H9 (cell line): ENCODE measurements at regions not wholly inside any gene's neighbourhood (a gene's known extent, or its start where the extent isn't known, plus 50 kb on each side); places are given as distances from the start of the nearest gene placed in this dataset.

Source experiments
- DNase-seq: peaks from one replicate; pipeline ENCODE4 v3.0.0-alpha.2; 2017
- H2AFZ ChIP-seq: one replicate; pipeline ENCODE4 v1.6.1; 2013; ENCODE audit warnings: mild to moderate bottlenecking, low read length, control low read depth, moderate library complexity
- H2AK5ac ChIP-seq: 2 replicates; pipeline ENCODE4 v1.6.1; 2013; ENCODE audit warnings: low read length, control low read depth, mixed read lengths; ENCODE audit not compliant: insufficient read length
- H2BK120ac ChIP-seq: one replicate; pipeline ENCODE4 v1.6.1; 2013; ENCODE audit warnings: low read depth, mild to moderate bottlenecking, low read length, control low read depth, inconsistent platforms; ENCODE audit not compliant: poor library complexity, severe bottlenecking
- H2BK12ac ChIP-seq: 2 replicates; pipeline ENCODE4 v1.6.1; 2013; ENCODE audit warnings: low read length, control low read depth, mixed read lengths, low read depth; ENCODE audit not compliant: insufficient read length
- H2BK15ac ChIP-seq: 2 replicates; pipeline ENCODE4 v1.6.1; 2013; ENCODE audit warnings: low read depth, low read length, control low read depth
- H2BK20ac ChIP-seq: one replicate; pipeline ENCODE4 v1.6.1; 2013; ENCODE audit warnings: low read depth, mild to moderate bottlenecking, low read length, control low read depth, inconsistent platforms; ENCODE audit not compliant: poor library complexity, severe bottlenecking
- H2BK5ac ChIP-seq: 2 replicates; pipeline ENCODE4 v1.6.1; 2013; ENCODE audit warnings: low read length, control low read depth, mixed read lengths; ENCODE audit not compliant: insufficient read length
- H3K14ac ChIP-seq: 2 replicates; pipeline ENCODE4 v1.6.1; 2013; ENCODE audit warnings: low read length, control low read depth; ENCODE audit not compliant: insufficient read depth
- H3K18ac ChIP-seq: 2 replicates; pipeline ENCODE4 v1.6.1; 2013; ENCODE audit warnings: low read depth, mild to moderate bottlenecking, mixed read lengths, low read length, control low read depth; ENCODE audit not compliant: insufficient read length
- H3K23ac ChIP-seq: 2 replicates; pipeline ENCODE4 v1.6.1; 2013; ENCODE audit warnings: low read length, control low read depth, mixed read lengths, low read depth; ENCODE audit not compliant: insufficient read length
- H3K23me2 ChIP-seq: 2 replicates; pipeline ENCODE4 v1.6.1; 2013; ENCODE audit warnings: low read depth, mild to moderate bottlenecking, mixed read lengths, low read length, control low read depth; ENCODE audit not compliant: insufficient read length, poor library complexity, severe bottlenecking
- H3K27ac ChIP-seq: 2 replicates; pipeline ENCODE4 v1.5.1; 2013; ENCODE audit warnings: low read length, control low read depth, mixed read lengths, low read depth; ENCODE audit not compliant: insufficient read length
- H3K27me3 ChIP-seq: 2 replicates; pipeline ENCODE4 v1.6.1; 2013; ENCODE audit warnings: low read length, control low read depth, inconsistent platforms; ENCODE audit not compliant: insufficient read depth
- H3K4ac ChIP-seq: 2 replicates; pipeline ENCODE4 v1.6.1; 2013; ENCODE audit warnings: low read depth, mild to moderate bottlenecking, control low read depth, inconsistent platforms, low read length, moderate library complexity
- H3K4me1 ChIP-seq: 2 replicates; pipeline ENCODE4 v1.6.1; 2013; ENCODE audit warnings: low read length, control low read depth, inconsistent platforms; ENCODE audit not compliant: insufficient read depth
- H3K4me2 ChIP-seq: 2 replicates; pipeline ENCODE4 v1.6.1; 2013; ENCODE audit warnings: low read length, control low read depth, mixed read lengths; ENCODE audit not compliant: insufficient read length, insufficient read depth
- H3K56ac ChIP-seq: 2 replicates; pipeline ENCODE4 v1.6.1; 2013; ENCODE audit warnings: low read depth, mild to moderate bottlenecking, mixed read lengths, low read length, control low read depth; ENCODE audit not compliant: insufficient read length
- H3K79me1 ChIP-seq: 2 replicates; pipeline ENCODE4 v1.6.1; 2013; ENCODE audit warnings: low read depth, mild to moderate bottlenecking, moderate library complexity, low read length, control low read depth, inconsistent platforms; ENCODE audit not compliant: insufficient read depth, poor library complexity, severe bottlenecking
- H3K79me2 ChIP-seq: 2 replicates; pipeline ENCODE4 v1.6.1; 2013; ENCODE audit warnings: low read length, control low read depth, inconsistent platforms; ENCODE audit not compliant: insufficient read depth
- H3K9ac ChIP-seq: 2 replicates; pipeline ENCODE4 v1.6.1; 2013; ENCODE audit warnings: low read length, control low read depth, mixed read lengths; ENCODE audit not compliant: insufficient read length; ENCODE audit errors: extremely low read depth
- H3K9me3 ChIP-seq: one replicate; pipeline ENCODE4 v1.6.1; 2013; ENCODE audit warnings: low read depth, low read length, inconsistent platforms; ENCODE audit not compliant: control insufficient read depth
- H3T11ph ChIP-seq: one replicate; pipeline ENCODE4 v1.6.1; 2013; ENCODE audit warnings: mild to moderate bottlenecking, low read length, control low read depth, inconsistent platforms
- H4K20me1 ChIP-seq: one replicate; pipeline ENCODE4 v1.6.1; 2013; ENCODE audit not compliant: control insufficient read depth, insufficient read length, insufficient read depth
- H4K5ac ChIP-seq: 2 replicates; pipeline ENCODE4 v1.6.1; 2013; ENCODE audit warnings: low read depth, mild to moderate bottlenecking, mixed read lengths, low read length, control low read depth; ENCODE audit not compliant: insufficient read length
- H4K8ac ChIP-seq: replicated peaks from 2 replicates; pipeline ENCODE4 v1.6.1; 2013; ENCODE audit warnings: low read length, control low read depth, mixed read lengths, low read depth; ENCODE audit not compliant: insufficient read length
- H4K91ac ChIP-seq: 2 replicates; pipeline ENCODE4 v1.6.1; 2013; ENCODE audit warnings: low read depth, mild to moderate bottlenecking, moderate library complexity, mixed read lengths, low read length, control low read depth; ENCODE audit not compliant: insufficient read length
- H3K27ac Mint-ChIP-seq, 3 experiments: 2 replicates in 2 of 3; 3 replicates in 1 of 3; pipeline ENCODE4 v1.8.0; 2020 to 2021; ENCODE audit warnings: mixed read lengths in 3 of 3, mild to moderate bottlenecking in 1 of 3, moderate library complexity in 1 of 3
- H3K27me3 Mint-ChIP-seq: 2 replicates; pipeline ENCODE4 v1.8.0; 2021; ENCODE audit warnings: low read depth, mild to moderate bottlenecking, moderate library complexity, mixed read lengths
- H3K36me3 Mint-ChIP-seq, 3 experiments: 2 replicates in 2 of 3; 3 replicates in 1 of 3; pipeline ENCODE4 v1.8.0; 2020 to 2021; ENCODE audit warnings: low read depth in 3 of 3, mixed read lengths in 3 of 3; ENCODE audit not compliant: insufficient read depth in 1 of 3
- H3K4me1 Mint-ChIP-seq, 2 experiments: 2 replicates each; pipeline ENCODE4 v1.8.0; 2020; ENCODE audit warnings: mixed read lengths in 2 of 2
- H3K4me3 Mint-ChIP-seq, 2 experiments: 2 replicates in 1 of 2; 3 replicates in 1 of 2; pipeline ENCODE4 v1.8.0; 2020 to 2021; ENCODE audit warnings: mild to moderate bottlenecking in 2 of 2, mixed read lengths in 2 of 2, moderate library complexity in 1 of 2
- H3K9me3 Mint-ChIP-seq, 2 experiments: 2 replicates in 1 of 2; 3 replicates in 1 of 2; pipeline ENCODE4 v1.8.0; 2020; ENCODE audit warnings: mild to moderate bottlenecking in 2 of 2, mixed read lengths in 2 of 2, moderate library complexity in 1 of 2
- CTCF ChIP-seq: fragments of 200-600 bp; sonication (generic); conservative IDR thresholded peaks from 3 replicates; pipeline ENCODE4 v1.8.0; 2021; ENCODE audit warnings: antibody characterized with exemption, mild to moderate bottlenecking
- WGBS: extraction: QIAGEN DNeasy Blood & Tissue Kit; methylation state at CpG from one replicate; pipeline ENCODE4 v1.1.7; 2013; ENCODE audit warnings: missing lambda C conversion rate, low lambda C conversion rate, mixed read lengths; ENCODE audit not compliant: insufficient read length; ENCODE audit errors: extremely low coverage; 5-methylcytosine and 5-hydroxymethylcytosine counted together

- Histone ChIP-seq H3K79me1 (no peaks in the 10 kb centered on the region), H2BK12ac (no peak overlapping the region), H3K14ac (no peak overlapping the region), H3K4me1 (no peaks in the 10 kb centered on the region), H3K56ac (no peak overlapping the region), H3K4me2 (no peak overlapping the region), H3K23me2 (no peaks in the 10 kb centered on the region), H2BK20ac (no peak overlapping the region), H3K27ac (peak overlapping the region; percentile 46), H2BK120ac (no peak overlapping the region), H2BK15ac (no peak overlapping the region), H4K5ac (no peak overlapping the region), H3K27me3 (no peaks in the 10 kb centered on the region), H3T11ph (no peak overlapping the region), H3K9me3 (no peaks in the 10 kb centered on the region), H2AFZ (no peak overlapping the region), H4K20me1 (no peaks in the 10 kb centered on the region), H3K4ac (no peak overlapping the region), H4K8ac (no peak overlapping the region), H2BK5ac (no peak overlapping the region), H3K79me2 (no peaks in the 10 kb centered on the region), H3K23ac (no peak overlapping the region), H4K91ac (no peak overlapping the region), H2AK5ac (no peak overlapping the region), H3K18ac (no peak overlapping the region), H3K9ac (no peak overlapping the region)
- no peaks in the 10 kb centered on the region; a peak in 1 of 7 replicates for H3K36me3 Mint-ChIP-seq
- H3K4me3 Mint-ChIP-seq, result no peak overlapping the region
- TF ChIP-seq CTCF, result no peak
- no peaks in the 10 kb centered on the region for H3K27me3 Mint-ChIP-seq
- no peak for DNase-seq
- H3K9me3 Mint-ChIP-seq, result no peaks in the 10 kb centered on the region; a peak in 1 of 5 replicates
- H3K27ac Mint-ChIP-seq, result no peak overlapping the region
- WGBS, result no CpG with 5 or more reads among the region's 1 CpG
- peaks cover 23 to 27% of the 10 kb centered on the region in 2 experiments for H3K4me1 Mint-ChIP-seq
These were observed 367.1 kb upstream of the RIOK2 start for GRCh38 chr5:97550164-97550563.
